ENCODE measurements at regions not wholly inside any gene's neighbourhood (a gene's known extent, or its start where the extent isn't known, plus 50 kb on each side); places are given as distances from the start of the nearest gene placed in this dataset.

- TF ChIP-seq ZNF274 (IDR thresholded peaks at IDR 0.05; ENCODE audit: low read depth, low read length): no peak
- TF ChIP-seq YY1 (IDR thresholded peaks at IDR 0.05; ENCODE audit: insufficient read depth, insufficient read length): no peak
- TF ChIP-seq SUZ12 (IDR thresholded peaks at IDR 0.05; ENCODE audit: extremely low read depth, insufficient read depth, insufficient read length): no peak
Measured at GRCh38 chr3:145294572-145294971, 866.4 kb downstream of the PLOD2 start.

Data from NT2/D1 (cell line).